NB4 (cell line): ENCODE measurements at regions not wholly inside any gene's neighbourhood (a gene's known extent, or its start where the extent isn't known, plus 50 kb on each side); places are given as distances from the start of the nearest gene placed in this dataset.

ENCODE experiments used
- CTCF ChIP-seq: IDR thresholded peaks from one replicate; pipeline ENCODE4 v1.5.1; 2012; ENCODE audit warnings: low read depth, low read length
- MYC ChIP-seq: IDR thresholded peaks from 2 replicates; pipeline ENCODE4 v1.6.1; 2011; ENCODE audit warnings: low read depth, low read length

GRCh38 chr6:111982681-111983080 is 71.2 kb upstream of the CCN6 start:
- TF ChIP-seq MYC (no peak), CTCF (no peak)
